SK-N-SH (cell line): ENCODE measurements at regions not wholly inside any gene's neighbourhood (a gene's known extent, or its start where the extent isn't known, plus 50 kb on each side); places are given as distances from the start of the nearest gene placed in this dataset.

ENCODE experiments used
- CTCF ChIA-PET: fragments of 300-600, 350-600 bp; formaldehyde crosslinking; extraction: SDS; loops from one replicate; lab custom pipeline; 2021; lab: Yijun Ruan, JAX
- POLR2A ChIA-PET: fragments of 350-600 bp; sonication (Branson Sonifier 250); formaldehyde crosslinking; extraction: SDS; loops from one replicate; lab custom pipeline; 2020; ENCODE audit warnings: antibody characterized with exemption, inconsistent platforms; lab: Yijun Ruan, JAX
- DNase-seq: peaks from one replicate; pipeline ENCODE4 v3.0.0; 2012
- H2AFZ ChIP-seq: fragments of 200-600 bp; sonication (generic); 2 replicates; pipeline ENCODE4 v1.8.1; 2016; ENCODE audit warnings: antibody characterized with exemption, mild to moderate bottlenecking, low read depth
- H3F3A ChIP-seq: fragments of 200-600 bp; sonication (generic); replicated peaks from 2 replicates; pipeline ENCODE3; 2016; ENCODE audit warnings: antibody characterized with exemption, mild to moderate bottlenecking; ENCODE audit not compliant: insufficient read depth
- H3K27ac ChIP-seq, 2 experiments: fragments of 200-500 bp in 1 of 2; fragments of 200-600 bp in 1 of 2; sonication (Bioruptor generic) in 1 of 2; sonication (generic), shearing (Covaris generic) in 1 of 2; 2 replicates each; pipeline versions ENCODE4 v1.5.1 to v1.6.1; 2014 to 2016; ENCODE audit warnings: low read depth in 2 of 2, inconsistent platforms in 1 of 2, low read length in 1 of 2, mild to moderate bottlenecking in 1 of 2, mixed read lengths in 1 of 2
- H3K27me3 ChIP-seq: fragments of 200-600 bp; sonication (generic), shearing (Covaris generic); 2 replicates; pipeline ENCODE4 v1.6.1; 2016; ENCODE audit warnings: mixed run types; ENCODE audit not compliant: insufficient read depth
- H3K36me3 ChIP-seq, 2 experiments: fragments of 200-500 bp in 1 of 2; fragments of 200-600 bp in 1 of 2; sonication (Bioruptor generic) in 1 of 2; sonication (generic) in 1 of 2; replicated peaks in 1 of 2; 2 replicates each; pipeline versions ENCODE3 to v1.5.1; 2014 to 2016; ENCODE audit warnings: low read length in 1 of 2, mild to moderate bottlenecking in 1 of 2; ENCODE audit not compliant: insufficient read depth in 2 of 2, control insufficient read depth in 1 of 2
- H3K4me1 ChIP-seq, 2 experiments: fragments of 200-500 bp in 1 of 2; fragments of 200-600 bp in 1 of 2; sonication (Bioruptor generic) in 1 of 2; sonication (generic), shearing (Covaris generic) in 1 of 2; 2 replicates each; pipeline versions ENCODE4 v1.5.1 to v1.6.1; 2014 to 2016; ENCODE audit warnings: low read depth in 1 of 2, low read length in 1 of 2, mixed run types in 1 of 2; ENCODE audit not compliant: insufficient read depth in 2 of 2, control insufficient read depth in 1 of 2
- H3K4me2 ChIP-seq: fragments of 200-600 bp; sonication (generic), shearing (Covaris generic); 2 replicates; pipeline ENCODE4 v1.6.1; 2017; ENCODE audit warnings: mixed run types
- H3K4me3 ChIP-seq, 2 experiments: fragments of 200-500 bp in 1 of 2; fragments of 200-600 bp in 1 of 2; sonication (Bioruptor generic) in 1 of 2; sonication (generic), shearing (Covaris generic) in 1 of 2; 2 replicates each; pipeline versions ENCODE4 v1.5.1 to v1.8.1; 2014 to 2016; ENCODE audit warnings: low read depth in 2 of 2, inconsistent platforms in 1 of 2, low read length in 1 of 2, mild to moderate bottlenecking in 1 of 2, mixed read lengths in 1 of 2, moderate library complexity in 1 of 2
- H3K79me2 ChIP-seq: fragments of 200-600 bp; sonication (generic); 2 replicates; pipeline ENCODE4 v1.8.1; 2017; ENCODE audit warnings: mild to moderate bottlenecking; ENCODE audit not compliant: insufficient read depth
- H3K9ac ChIP-seq: fragments of 200-600 bp; sonication (generic); 2 replicates; pipeline ENCODE4 v1.6.1; 2017; ENCODE audit warnings: mixed run types
- H3K9me2 ChIP-seq: fragments of 200-600 bp; sonication (generic); 2 replicates; pipeline ENCODE4 v1.6.1; 2017; ENCODE audit warnings: mixed run types
- H3K9me3 ChIP-seq: fragments of 200-600 bp; sonication (generic); 2 replicates; pipeline ENCODE4 v1.6.1; 2017; ENCODE audit warnings: mixed run types, mild to moderate bottlenecking, moderate library complexity
- H4K20me1 ChIP-seq: fragments of 200-600 bp; sonication (generic); 2 replicates; pipeline ENCODE4 v1.6.1; 2017; ENCODE audit warnings: mild to moderate bottlenecking, mixed run types; ENCODE audit not compliant: insufficient read depth
- FOXJ3 ChIP-seq: sonication (generic); formaldehyde crosslinking; IDR thresholded peaks from 2 replicates; pipeline ENCODE4 v1.5.1; 2020; ENCODE audit warnings: mild to moderate bottlenecking, missing genetic modification reagents
- IRF3 ChIP-seq: fragments of 150-350 bp; IDR thresholded peaks from 2 replicates; pipeline ENCODE4 v1.6.1; 2016; ENCODE audit warnings: mild to moderate bottlenecking, low read depth, low read length
- MAX ChIP-seq: IDR thresholded peaks from 2 replicates; pipeline ENCODE4 v1.4.0; 2012; ENCODE audit warnings: low read depth
- MEF2A ChIP-seq: IDR thresholded peaks from 2 replicates; pipeline ENCODE4 v1.4.0; 2012; ENCODE audit warnings: low read depth, borderline replicate concordance
- NFIC ChIP-seq: IDR thresholded peaks from 2 replicates; pipeline ENCODE4 v1.4.0; 2012; ENCODE audit warnings: borderline replicate concordance
- NRF1 ChIP-seq: IDR thresholded peaks from 2 replicates; pipeline ENCODE4 v1.6.1; 2012; ENCODE audit warnings: low read depth, mild to moderate bottlenecking, low read length
- RCOR1 ChIP-seq: fragments of 150-350 bp; IDR thresholded peaks from 2 replicates; pipeline ENCODE4 v1.6.1; 2017; ENCODE audit warnings: antibody characterized with exemption, low read length
- RXRA ChIP-seq: IDR thresholded peaks from 2 replicates; pipeline ENCODE4 v1.4.0; 2012; ENCODE audit warnings: low read depth, mild to moderate bottlenecking, borderline replicate concordance
- SMC3 ChIP-seq: IDR thresholded peaks from 2 replicates; pipeline ENCODE4 v1.6.1; 2012; ENCODE audit warnings: low read depth, low read length, improper control_type of control experiment
- TAF1 ChIP-seq: IDR thresholded peaks from 2 replicates; pipeline ENCODE4 v1.6.1; 2012; ENCODE audit warnings: low read depth, mild to moderate bottlenecking, low read length, moderate library complexity, borderline replicate concordance
- TEAD4 ChIP-seq: IDR thresholded peaks from 2 replicates; pipeline ENCODE4 v1.4.0; 2012; ENCODE audit warnings: mild to moderate bottlenecking, borderline replicate concordance; ENCODE audit not compliant: insufficient read depth
- USF2 ChIP-seq: fragments of 150-350 bp; IDR thresholded peaks from 2 replicates; pipeline ENCODE4 v1.6.1; 2017; ENCODE audit warnings: antibody characterized with exemption, low read length, low read depth, borderline replicate concordance
- YY1 ChIP-seq: IDR thresholded peaks from 2 replicates; pipeline ENCODE4 v1.4.0; 2012; ENCODE audit warnings: low read depth, mild to moderate bottlenecking
- ZBTB33 ChIP-seq: IDR thresholded peaks from 2 replicates; pipeline ENCODE4 v1.4.0; 2012; ENCODE audit warnings: low read depth, borderline replicate concordance
- WGBS: methylation state at CpG from one replicate; pipeline ENCODE4 v1.1.6; 2017; ENCODE audit warnings: low lambda C conversion rate; 5-methylcytosine and 5-hydroxymethylcytosine counted together
- TF ChIP-seq, protein P1 (sequence below): fragments of 200-600 bp; sonication (generic); IDR thresholded peaks from 2 replicates; pipeline ENCODE4 v1.6.1; 2017; ENCODE audit warnings: antibody characterized with exemption, mild to moderate bottlenecking, moderate library complexity

GRCh38 chr17:36672403-36672918, 71.1 kb downstream of the MRM1 start:
- Histone ChIP-seq H3K27me3 (no peaks in the 10 kb centered on the region; the same call in 1 of the 2 replicates), H3K4me2 (no peak overlapping the region), H3K36me3 (no peaks in the 10 kb centered on the region), H3K27ac (no peak overlapping the region), H3F3A (no peaks in the 10 kb centered on the region), H2AFZ (no peak overlapping the region), H4K20me1 (no peaks in the 10 kb centered on the region), H3K9ac (no peak overlapping the region), H3K9me2 (no peaks in the 10 kb centered on the region), H3K9me3 (no peaks in the 10 kb centered on the region), H3K4me3 (no peak overlapping the region), H3K79me2 (no peaks in the 10 kb centered on the region), H3K4me1 (no peaks in the 10 kb centered on the region; a peak in 1 of 4 replicates)
- CTCF ChIA-PET, result no interaction called here
- POLR2A ChIA-PET, result no interaction called here
- 74% methylated on average over 7 of the region's 7 CpGs for WGBS
- DNase-seq, result no peak
- TF ChIP-seq NRF1 (no peak), MAX (no peak), TEAD4 (no peak), RCOR1 (no peak)
- TF ChIP-seq, protein P1, sequence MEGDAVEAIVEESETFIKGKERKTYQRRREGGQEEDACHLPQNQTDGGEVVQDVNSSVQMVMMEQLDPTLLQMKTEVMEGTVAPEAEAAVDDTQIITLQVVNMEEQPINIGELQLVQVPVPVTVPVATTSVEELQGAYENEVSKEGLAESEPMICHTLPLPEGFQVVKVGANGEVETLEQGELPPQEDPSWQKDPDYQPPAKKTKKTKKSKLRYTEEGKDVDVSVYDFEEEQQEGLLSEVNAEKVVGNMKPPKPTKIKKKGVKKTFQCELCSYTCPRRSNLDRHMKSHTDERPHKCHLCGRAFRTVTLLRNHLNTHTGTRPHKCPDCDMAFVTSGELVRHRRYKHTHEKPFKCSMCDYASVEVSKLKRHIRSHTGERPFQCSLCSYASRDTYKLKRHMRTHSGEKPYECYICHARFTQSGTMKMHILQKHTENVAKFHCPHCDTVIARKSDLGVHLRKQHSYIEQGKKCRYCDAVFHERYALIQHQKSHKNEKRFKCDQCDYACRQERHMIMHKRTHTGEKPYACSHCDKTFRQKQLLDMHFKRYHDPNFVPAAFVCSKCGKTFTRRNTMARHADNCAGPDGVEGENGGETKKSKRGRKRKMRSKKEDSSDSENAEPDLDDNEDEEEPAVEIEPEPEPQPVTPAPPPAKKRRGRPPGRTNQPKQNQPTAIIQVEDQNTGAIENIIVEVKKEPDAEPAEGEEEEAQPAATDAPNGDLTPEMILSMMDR, result no peak

- DNase-seq, result no peak
- H3K4me1 ChIP-seq, result no peaks in the 10 kb centered on the region; a peak in 1 of 4 replicates
- no peaks in the 10 kb centered on the region for H3K36me3 ChIP-seq
- no peak overlapping the region for H3K4me2 ChIP-seq
- H3K4me3 ChIP-seq, result no peak overlapping the region
- WGBS, result 48% methylated on average over 5 of the region's 5 CpGs
- TF ChIP-seq FOXJ3 (CRISPR knock-in tag) (no peak), SMC3 (no peak), ZBTB33 (no peak), YY1 (no peak), NFIC (no peak), TAF1 (no peak), MEF2A (no peak), RXRA (no peak), IRF3 (no peak), TEAD4 (no peak), USF2 (no peak)
- no peaks in the 10 kb centered on the region for H3F3A ChIP-seq
- ChIA-PET CTCF (no interaction called here), POLR2A (no interaction called here)
- no peaks in the 10 kb centered on the region for H3K9me2 ChIP-seq
- H4K20me1 ChIP-seq, result no peaks in the 10 kb centered on the region
- H3K9ac ChIP-seq, result no peak overlapping the region
- H3K9me3 ChIP-seq, result no peaks in the 10 kb centered on the region
- H2AFZ ChIP-seq, result no peak overlapping the region
- no peak overlapping the region for H3K27ac ChIP-seq
- H3K27me3 ChIP-seq, result no peaks in the 10 kb centered on the region; the same call in 1 of the 2 replicates
- H3K79me2 ChIP-seq, result no peaks in the 10 kb centered on the region
Observed at GRCh38 chr17:36673068-36673467, 71.7 kb downstream of the MRM1 start.
